ENCODE measurements at regions not wholly inside any gene's neighbourhood (a gene's known extent, or its start where the extent isn't known, plus 50 kb on each side); places are given as distances from the start of the nearest gene placed in this dataset.
"Not testable (repeated sequence)": the region's sequence is repeated elsewhere in the genome, so short reads cannot be mapped to it uniquely, and the experiment has no call there.

- Histone ChIP-seq H3K4me1 (ENCODE audit: control insufficient read depth, insufficient read depth, low read length) (no peaks in the 10 kb centered on the region), H3K27me3 (replicated peaks; ENCODE audit: control insufficient read depth, insufficient read depth, low read length) (peaks cover 12% of the 10 kb centered on the region), H3K9me3 (ENCODE audit: control insufficient read depth, low read length) (no peaks in the 10 kb centered on the region), H3K36me3 (ENCODE audit: control insufficient read depth, insufficient read depth, low read length, severe bottlenecking) (no peaks in the 10 kb centered on the region), H3K4me3 (ENCODE audit: low read length) (no peak overlapping the region), H3K9ac (ENCODE audit: low read length) (no peak overlapping the region)
- DNase-seq (ENCODE audit: low read depth): no peak
Measured at GRCh38 chr1:213687832-213688231, 299.9 kb upstream of the PROX1 start.

- DNase-seq (ENCODE audit: low read depth): no peak
- no peaks in the 10 kb centered on the region for H3K4me1 ChIP-seq (ENCODE audit: control insufficient read depth, insufficient read depth, low read length)
- H3K27me3 ChIP-seq (replicated peaks; ENCODE audit: control insufficient read depth, insufficient read depth, low read length): peaks cover 16% of the 10 kb centered on the region
- H3K9me3 ChIP-seq (ENCODE audit: control insufficient read depth, low read length): no peaks in the 10 kb centered on the region
- H3K4me3 ChIP-seq (ENCODE audit: low read length): no peak overlapping the region
- H3K9ac ChIP-seq (ENCODE audit: low read length): no peak overlapping the region
- H3K36me3 ChIP-seq (ENCODE audit: control insufficient read depth, insufficient read depth, low read length, severe bottlenecking): no peaks in the 10 kb centered on the region
Measured at GRCh38 chr1:213688655-213689054, 299.1 kb upstream of the PROX1 start.

- Histone ChIP-seq H3K9me3 (ENCODE audit: control insufficient read depth, low read length) (no peaks in the 10 kb centered on the region), H3K4me3 (ENCODE audit: low read length) (no peak overlapping the region), H3K4me1 (ENCODE audit: control insufficient read depth, insufficient read depth, low read length) (no peaks in the 10 kb centered on the region), H3K27me3 (replicated peaks; ENCODE audit: control insufficient read depth, insufficient read depth, low read length) (peaks cover 16% of the 10 kb centered on the region), H3K36me3 (ENCODE audit: control insufficient read depth, insufficient read depth, low read length, severe bottlenecking) (no peaks in the 10 kb centered on the region), H3K9ac (ENCODE audit: low read length) (no peak overlapping the region)
- no peak for DNase-seq (ENCODE audit: low read depth)
Measured at GRCh38 chr1:213689260-213689659, 298.5 kb upstream of the PROX1 start.

DNA sequence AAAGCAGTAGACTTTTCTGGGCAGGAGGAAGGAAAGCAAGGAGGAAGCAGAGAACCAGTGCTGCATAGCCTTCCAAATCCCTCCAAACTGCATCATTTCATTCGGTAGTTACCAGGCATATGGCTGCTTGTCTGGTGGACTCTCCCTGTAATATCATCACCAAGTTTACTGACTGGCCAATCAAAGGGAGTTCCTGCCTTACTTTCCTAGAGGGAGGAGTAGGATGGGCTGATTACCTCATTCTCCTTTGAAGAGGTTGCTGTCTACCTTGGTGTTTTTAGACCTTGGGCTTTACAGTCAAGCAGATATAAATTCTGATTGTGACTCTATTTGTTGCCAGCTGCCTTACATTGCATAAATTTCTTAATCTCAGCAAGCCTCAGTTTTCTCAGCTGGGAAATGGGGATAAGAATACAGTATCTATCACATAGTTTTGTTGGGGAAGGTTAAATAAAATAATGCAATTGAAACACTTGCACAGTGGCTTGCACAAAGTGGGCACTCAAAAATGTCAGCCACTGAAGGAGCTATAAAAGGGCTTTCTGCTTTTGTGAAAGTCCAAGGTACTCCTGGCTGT is 297.3 kb upstream of the PROX1 start:
- no peak overlapping the region for H3K4me3 ChIP-seq (ENCODE audit: low read length)
- no peaks in the 10 kb centered on the region for H3K36me3 ChIP-seq (ENCODE audit: control insufficient read depth, insufficient read depth, low read length, severe bottlenecking)
- H3K9me3 ChIP-seq (ENCODE audit: control insufficient read depth, low read length): no peaks in the 10 kb centered on the region
- DNase-seq (ENCODE audit: low read depth): no peak
- H3K9ac ChIP-seq (ENCODE audit: low read length): no peak overlapping the region
- peaks cover 13% of the 10 kb centered on the region for H3K27me3 ChIP-seq (replicated peaks; ENCODE audit: control insufficient read depth, insufficient read depth, low read length)
- no peaks in the 10 kb centered on the region for H3K4me1 ChIP-seq (ENCODE audit: control insufficient read depth, insufficient read depth, low read length)

DNA sequence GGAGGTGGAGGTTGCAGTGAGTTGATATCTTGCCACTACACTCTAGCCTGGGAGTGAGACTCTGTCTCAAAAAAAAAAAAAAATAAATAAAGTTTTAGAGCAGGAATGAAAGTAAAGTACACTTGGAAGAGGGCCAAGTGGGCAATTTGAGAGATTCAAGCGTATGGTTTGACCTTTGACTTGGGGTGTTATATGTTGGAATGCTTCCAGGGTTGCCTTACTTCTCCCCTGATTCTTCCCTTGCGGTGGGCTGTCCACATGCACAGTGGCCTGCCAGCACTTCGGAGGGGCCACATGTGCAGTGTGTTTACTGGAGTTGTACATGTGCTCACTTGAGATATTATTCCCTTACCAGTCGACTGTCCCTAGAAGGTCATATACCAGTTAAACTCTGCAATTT is 295.5 kb upstream of the PROX1 start:
- no peak overlapping the region for H3K9ac ChIP-seq (ENCODE audit: low read length)
- no peak overlapping the region for H3K4me3 ChIP-seq (ENCODE audit: low read length)
- H3K4me1 ChIP-seq (ENCODE audit: control insufficient read depth, insufficient read depth, low read length): no peaks in the 10 kb centered on the region
- H3K27me3 ChIP-seq (replicated peaks; ENCODE audit: control insufficient read depth, insufficient read depth, low read length): peaks cover 13% of the 10 kb centered on the region
- no peak for DNase-seq (ENCODE audit: low read depth)
- no peaks in the 10 kb centered on the region for H3K9me3 ChIP-seq (ENCODE audit: control insufficient read depth, low read length)
- no peaks in the 10 kb centered on the region for H3K36me3 ChIP-seq (ENCODE audit: control insufficient read depth, insufficient read depth, low read length, severe bottlenecking)

DNA sequence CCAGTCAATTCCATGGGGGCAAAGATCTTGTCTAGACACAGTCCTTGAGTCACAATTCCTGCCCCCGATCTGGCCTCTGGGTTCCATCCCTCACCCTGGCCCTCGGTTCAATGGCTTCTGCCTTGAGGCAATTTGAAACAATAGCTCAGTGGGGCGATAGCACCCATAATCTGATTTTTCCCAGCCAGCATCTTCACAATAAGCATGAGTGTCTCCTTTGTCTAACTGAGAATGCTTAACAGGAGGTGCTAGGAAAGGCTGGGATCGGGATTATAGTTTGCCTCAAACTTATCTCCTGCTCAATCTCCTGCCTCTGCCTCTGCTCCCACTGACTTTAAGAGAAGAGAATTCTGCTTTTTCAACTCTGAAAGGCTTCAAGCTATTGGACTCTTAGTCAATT is 293.9 kb upstream of the PROX1 start:
- DNase-seq (ENCODE audit: low read depth): no peak
- peaks cover 13% of the 10 kb centered on the region for H3K27me3 ChIP-seq (replicated peaks; ENCODE audit: control insufficient read depth, insufficient read depth, low read length)
- no peaks in the 10 kb centered on the region for H3K4me1 ChIP-seq (ENCODE audit: control insufficient read depth, insufficient read depth, low read length)
- H3K4me3 ChIP-seq (ENCODE audit: low read length): no peak overlapping the region
- no peaks in the 10 kb centered on the region for H3K9me3 ChIP-seq (ENCODE audit: control insufficient read depth, low read length)
- no peak overlapping the region for H3K9ac ChIP-seq (ENCODE audit: low read length)
- H3K36me3 ChIP-seq (ENCODE audit: control insufficient read depth, insufficient read depth, low read length, severe bottlenecking): no peaks in the 10 kb centered on the region

- Histone ChIP-seq H3K27me3 (replicated peaks; ENCODE audit: control insufficient read depth, insufficient read depth, low read length) (peaks cover 4% of the 10 kb centered on the region), H3K4me1 (ENCODE audit: control insufficient read depth, insufficient read depth, low read length) (no peaks in the 10 kb centered on the region), H3K9me3 (ENCODE audit: control insufficient read depth, low read length) (no peaks in the 10 kb centered on the region), H3K36me3 (ENCODE audit: control insufficient read depth, insufficient read depth, low read length, severe bottlenecking) (no peaks in the 10 kb centered on the region), H3K4me3 (ENCODE audit: low read length) (no peak overlapping the region), H3K9ac (ENCODE audit: low read length) (no peak overlapping the region)
- DNase-seq (ENCODE audit: low read depth): no peak
Measured at GRCh38 chr1:213697192-213697802, 290.5 kb upstream of the PROX1 start.

- Histone ChIP-seq H3K36me3 (ENCODE audit: control insufficient read depth, insufficient read depth, low read length, severe bottlenecking) (no peaks in the 10 kb centered on the region), H3K27me3 (replicated peaks; ENCODE audit: control insufficient read depth, insufficient read depth, low read length) (peaks cover 4% of the 10 kb centered on the region), H3K9me3 (ENCODE audit: control insufficient read depth, low read length) (peaks cover 5% of the 10 kb centered on the region), H3K4me3 (ENCODE audit: low read length) (no peak overlapping the region), H3K4me1 (ENCODE audit: control insufficient read depth, insufficient read depth, low read length) (no peaks in the 10 kb centered on the region), H3K9ac (ENCODE audit: low read length) (no peak overlapping the region)
- no peak for DNase-seq (ENCODE audit: low read depth)
Measured at GRCh38 chr1:213698092-213698702, 289.6 kb upstream of the PROX1 start.

DNA sequence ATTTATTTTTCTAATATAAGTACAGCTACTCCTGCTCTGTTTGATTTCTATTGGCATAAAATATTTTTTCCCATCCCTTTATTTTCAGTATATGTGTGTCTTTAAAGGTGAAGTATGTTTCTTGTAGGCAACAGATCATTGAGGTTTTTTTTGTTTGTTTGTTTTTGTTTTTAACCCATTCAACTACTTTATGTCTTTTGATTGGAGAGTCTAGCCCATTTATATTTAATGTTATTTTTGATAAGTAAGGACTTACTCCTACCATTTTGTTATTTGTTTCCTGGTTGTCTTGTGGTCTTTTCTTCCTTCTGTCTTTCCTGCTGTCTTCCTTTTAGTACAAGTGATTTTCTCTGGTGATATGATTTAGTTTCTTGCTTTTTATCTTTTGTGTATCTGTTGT is 285.1 kb upstream of the PROX1 start:
- no peak overlapping the region for H3K9ac ChIP-seq (ENCODE audit: low read length)
- H3K27me3 ChIP-seq (replicated peaks; ENCODE audit: control insufficient read depth, insufficient read depth, low read length): no peaks in the 10 kb centered on the region
- DNase-seq (ENCODE audit: low read depth): no peak
- H3K4me1 ChIP-seq (ENCODE audit: control insufficient read depth, insufficient read depth, low read length): no peaks in the 10 kb centered on the region
- H3K36me3 ChIP-seq (ENCODE audit: control insufficient read depth, insufficient read depth, low read length, severe bottlenecking): no peaks in the 10 kb centered on the region
- H3K4me3 ChIP-seq (ENCODE audit: low read length): no peak overlapping the region
- peaks cover 6% of the 10 kb centered on the region for H3K9me3 ChIP-seq (ENCODE audit: control insufficient read depth, low read length)

DNA sequence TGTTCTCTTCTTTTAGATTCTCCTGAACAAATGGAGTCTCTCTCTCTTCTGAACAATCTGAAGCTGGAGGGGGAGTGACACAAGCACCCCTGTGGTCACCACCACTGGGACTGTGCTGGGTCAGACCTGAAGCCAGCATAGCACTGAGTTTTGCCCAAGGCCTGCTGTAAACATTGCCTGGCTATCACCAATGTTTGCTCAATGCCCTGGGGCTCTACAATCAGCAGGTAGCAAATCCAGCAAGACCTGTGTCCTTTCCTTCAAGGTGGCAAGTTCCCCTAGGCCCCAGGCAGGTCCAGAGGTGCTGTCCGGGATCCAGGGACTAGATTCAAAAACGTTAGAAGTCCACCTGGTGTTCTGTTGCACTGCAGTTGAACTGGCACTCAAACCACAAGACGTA is 282.8 kb upstream of the PROX1 start:
- no peak for DNase-seq (ENCODE audit: low read depth)
- H3K4me3 ChIP-seq (ENCODE audit: low read length): no peak overlapping the region
- no peaks in the 10 kb centered on the region for H3K27me3 ChIP-seq (replicated peaks; ENCODE audit: control insufficient read depth, insufficient read depth, low read length)
- no peak overlapping the region for H3K9ac ChIP-seq (ENCODE audit: low read length)
- H3K9me3 ChIP-seq (ENCODE audit: control insufficient read depth, low read length): peaks cover 6% of the 10 kb centered on the region
- H3K36me3 ChIP-seq (ENCODE audit: control insufficient read depth, insufficient read depth, low read length, severe bottlenecking): no peaks in the 10 kb centered on the region
- no peaks in the 10 kb centered on the region for H3K4me1 ChIP-seq (ENCODE audit: control insufficient read depth, insufficient read depth, low read length)

- H3K4me1 ChIP-seq (ENCODE audit: control insufficient read depth, insufficient read depth, low read length); DNase-seq (ENCODE audit: low read depth); H3K27me3 ChIP-seq (replicated peaks; ENCODE audit: control insufficient read depth, insufficient read depth, low read length); H3K36me3 ChIP-seq (ENCODE audit: control insufficient read depth, insufficient read depth, low read length, severe bottlenecking); H3K4me3 ChIP-seq (ENCODE audit: low read length); H3K9ac ChIP-seq (ENCODE audit: low read length); H3K9me3 ChIP-seq (ENCODE audit: control insufficient read depth, low read length): not testable (repeated sequence)
Measured at GRCh38 chr1:213711833-213712490, 275.8 kb upstream of the PROX1 start.

All from adipocyte (in vitro differentiated cells).